ENCODE measurements at regions not wholly inside any gene's neighbourhood (a gene's known extent, or its start where the extent isn't known, plus 50 kb on each side); places are given as distances from the start of the nearest gene placed in this dataset.

DNA sequence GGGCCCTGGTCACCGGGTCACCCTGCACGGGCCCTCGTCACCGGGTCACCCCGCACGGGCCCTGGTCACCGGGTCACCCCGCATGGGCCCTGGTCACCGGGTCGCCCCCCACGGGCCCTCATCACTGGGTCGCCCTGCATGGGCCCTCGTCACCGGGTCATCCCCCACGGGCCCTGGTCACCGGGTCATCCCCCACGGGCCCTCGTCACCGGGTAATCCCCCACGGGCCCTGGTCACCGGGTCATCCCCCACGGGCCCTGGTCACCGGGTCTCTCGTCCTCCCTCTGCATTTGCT lies 77.6 kb downstream of the RIPK4 start:
- DNase-seq = no peak

DNA sequence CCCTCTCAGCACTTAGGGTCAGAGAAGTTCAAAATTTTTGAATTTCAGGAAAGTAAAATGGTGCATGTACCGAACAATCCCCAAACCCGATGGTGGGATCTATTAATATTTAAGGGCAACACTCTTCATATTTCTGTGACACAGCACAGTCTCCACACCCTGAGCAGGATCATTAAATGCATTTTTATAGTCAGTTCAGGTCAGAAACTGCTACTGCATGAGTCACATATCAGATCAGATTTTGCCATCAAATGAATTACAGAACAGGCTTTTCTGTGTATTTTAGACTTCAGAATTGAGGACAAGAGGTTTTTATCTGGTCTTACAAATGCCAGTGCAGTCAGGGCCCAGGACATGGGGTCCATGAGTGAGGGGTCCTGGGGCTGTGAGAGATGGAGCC lies 79.2 kb downstream of the RIPK4 start:
- no peak for DNase-seq

DNA sequence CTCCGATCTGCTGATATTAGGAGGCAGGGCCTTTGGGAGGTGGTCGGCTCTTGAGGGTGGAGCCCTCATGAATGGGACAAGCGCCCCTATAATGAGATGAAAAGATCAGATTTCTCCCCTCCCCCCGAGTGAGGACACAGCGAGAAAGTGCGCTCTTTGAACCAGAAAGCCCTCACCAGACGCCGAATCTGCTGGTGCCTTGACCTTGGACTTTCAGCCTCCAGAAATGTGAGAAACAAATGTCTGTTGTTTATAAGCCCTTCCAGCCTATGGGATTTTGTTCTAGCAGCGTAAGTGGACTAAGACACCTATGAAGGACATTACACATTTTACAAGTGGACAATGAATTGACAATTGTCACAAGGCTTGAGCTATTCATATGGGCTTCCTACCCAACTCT lies 80.2 kb downstream of the RIPK4 start:
- DNase-seq = no peak

DNA sequence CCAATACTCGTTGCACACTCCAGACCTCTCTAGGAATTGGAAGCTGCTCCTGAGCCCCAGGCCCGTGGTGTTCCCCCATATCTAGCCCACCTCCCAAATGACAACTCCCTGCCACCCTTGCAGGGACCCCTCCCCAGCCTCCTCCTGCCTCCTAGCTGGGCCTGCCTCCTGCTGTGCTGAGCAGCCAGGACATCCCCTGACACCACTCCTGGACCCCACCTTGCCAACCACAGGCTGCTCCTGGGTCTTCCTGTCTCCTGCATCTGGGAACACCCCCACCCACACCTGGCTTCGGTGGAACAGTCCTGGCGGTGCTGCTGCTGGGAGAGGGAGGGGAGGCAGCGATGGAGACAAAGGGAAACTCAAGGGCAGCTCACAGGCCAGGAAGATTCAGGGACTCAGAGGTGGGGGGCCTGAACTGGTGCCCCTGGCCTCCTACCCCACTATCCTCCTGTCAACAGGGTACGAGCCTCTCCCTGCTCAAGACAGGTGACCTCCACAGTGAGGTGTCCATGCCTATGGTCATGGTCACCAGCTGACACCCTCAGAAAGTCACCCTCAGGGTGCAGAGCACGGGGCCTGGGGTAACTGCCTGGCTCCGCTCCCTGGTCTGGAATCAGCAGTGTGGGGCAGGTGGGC lies 81.2 kb downstream of the RIPK4 start:
- no peak for DNase-seq

DNA sequence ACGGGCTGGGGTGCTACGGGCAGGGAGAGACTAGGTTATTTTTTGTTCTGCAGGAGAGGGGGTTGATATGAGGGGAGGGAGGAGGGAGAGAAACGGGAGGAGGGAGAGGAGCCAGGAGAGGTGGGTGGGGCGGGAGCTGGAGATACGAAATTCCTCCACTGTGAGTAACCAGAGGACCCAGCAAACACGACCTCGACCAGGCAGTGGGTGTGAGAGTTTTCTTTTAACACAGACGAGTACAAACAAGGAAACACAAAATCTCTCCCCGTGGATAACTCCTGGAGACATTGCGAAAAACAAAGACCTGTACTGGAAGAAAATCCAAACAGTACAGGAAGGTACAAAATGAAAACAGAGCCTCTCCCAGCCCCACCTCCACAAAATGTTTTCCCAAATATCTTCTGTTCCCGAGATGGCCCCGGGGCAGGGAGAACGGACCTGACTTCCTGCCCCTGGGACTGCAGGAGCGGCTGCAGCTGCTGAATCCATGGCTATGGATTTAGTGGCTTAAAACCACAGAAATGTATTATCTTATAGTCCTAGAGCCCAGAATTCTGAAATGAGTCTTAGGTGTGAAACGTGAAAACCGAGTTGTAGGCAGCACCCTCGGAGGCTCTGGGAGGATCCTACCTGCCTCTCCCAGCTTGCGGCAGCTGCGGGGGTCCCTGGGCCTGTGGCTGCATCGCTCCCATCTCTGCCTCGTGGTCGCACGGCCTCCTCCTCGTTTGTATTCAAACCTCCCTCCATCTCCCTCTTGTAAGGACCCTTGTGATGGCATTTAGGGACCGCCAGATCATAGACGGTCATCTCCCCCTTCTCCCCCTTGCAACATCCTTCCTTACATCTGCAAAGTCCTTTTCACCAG lies 82.2 kb downstream of the RIPK4 start:
- DNase-seq = no peak

DNA sequence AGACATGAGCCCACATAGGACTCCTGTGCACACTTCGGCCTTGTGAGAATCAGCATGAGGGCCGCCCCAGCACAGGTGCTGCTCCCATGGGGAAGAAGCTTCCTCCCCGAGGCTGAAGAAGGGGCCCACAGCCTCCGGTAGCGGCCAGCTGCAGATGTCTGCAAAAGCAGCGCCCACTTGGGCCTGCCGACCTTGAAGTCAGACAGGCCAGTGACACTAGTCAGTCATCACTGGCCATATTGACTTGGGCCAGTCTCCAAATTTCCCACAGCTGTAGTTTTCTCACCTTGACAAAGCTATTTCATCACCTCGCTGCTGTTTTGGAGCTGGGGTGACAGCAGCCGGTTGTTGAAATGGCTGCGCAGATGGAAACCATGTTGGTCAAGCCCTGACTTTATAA lies 83.0 kb downstream of the RIPK4 start:
- DNase-seq = no peak

DNA sequence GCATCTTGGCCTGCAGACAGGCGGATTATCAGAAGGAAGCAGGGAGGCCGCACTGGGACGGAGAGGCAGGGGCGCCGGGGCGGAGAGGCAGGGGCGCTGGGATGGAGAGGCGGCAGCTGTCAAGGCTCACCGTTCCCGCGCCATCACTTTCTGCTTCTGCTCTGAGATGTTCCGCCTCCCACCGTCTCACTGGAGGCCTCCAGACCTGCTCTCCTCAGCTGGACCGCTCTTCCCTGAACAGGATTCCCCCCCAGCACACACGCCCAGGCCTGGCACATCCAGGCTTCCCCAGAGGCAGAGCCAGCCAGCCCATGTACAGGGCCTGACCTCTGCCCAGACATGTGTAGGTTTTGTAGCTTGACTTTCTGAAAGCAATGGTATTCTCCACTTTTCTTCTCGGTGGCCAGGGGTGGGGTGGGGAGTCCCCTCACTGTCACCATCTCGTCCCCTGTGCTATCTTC lies 84.1 kb downstream of the RIPK4 start:
- no peak for DNase-seq

DNA sequence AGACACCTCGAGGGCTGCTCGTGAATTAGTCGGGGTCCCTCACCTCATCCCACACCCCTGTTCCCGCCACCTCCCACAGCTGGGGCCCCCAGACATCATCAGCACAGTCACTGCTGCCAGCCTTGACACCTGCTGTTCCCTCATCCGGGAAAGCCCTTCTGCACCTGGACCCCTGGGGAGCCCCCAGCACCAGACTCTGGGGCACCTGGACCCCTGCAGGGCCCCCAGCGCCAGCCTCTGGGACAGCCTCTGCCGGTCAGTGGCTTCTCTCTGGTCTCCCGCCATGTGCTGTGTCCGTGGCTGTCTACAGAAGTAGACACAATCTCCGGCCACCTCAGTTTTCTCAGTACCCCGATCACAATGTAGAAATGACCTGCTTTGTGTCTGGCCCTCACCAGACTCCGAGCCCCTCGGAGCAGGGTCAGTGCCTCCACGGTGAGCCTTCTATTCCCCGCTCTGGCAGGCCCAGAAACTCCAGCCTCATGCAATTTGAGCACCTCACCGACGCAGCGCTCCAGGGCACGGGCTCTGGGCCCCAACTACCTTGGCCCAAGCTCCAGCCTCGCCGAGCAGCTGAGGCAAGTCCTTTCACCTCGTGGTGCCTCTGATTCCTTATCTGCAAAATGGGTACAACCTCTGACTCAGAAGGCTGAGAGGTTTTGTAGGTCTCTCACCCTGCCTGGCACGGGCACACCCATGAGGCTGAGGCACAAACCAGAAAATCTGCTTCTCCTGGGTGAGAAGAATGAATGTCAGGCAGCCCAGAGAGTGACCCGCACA lies 84.7 kb downstream of the RIPK4 start:
- no peak for DNase-seq

DNA sequence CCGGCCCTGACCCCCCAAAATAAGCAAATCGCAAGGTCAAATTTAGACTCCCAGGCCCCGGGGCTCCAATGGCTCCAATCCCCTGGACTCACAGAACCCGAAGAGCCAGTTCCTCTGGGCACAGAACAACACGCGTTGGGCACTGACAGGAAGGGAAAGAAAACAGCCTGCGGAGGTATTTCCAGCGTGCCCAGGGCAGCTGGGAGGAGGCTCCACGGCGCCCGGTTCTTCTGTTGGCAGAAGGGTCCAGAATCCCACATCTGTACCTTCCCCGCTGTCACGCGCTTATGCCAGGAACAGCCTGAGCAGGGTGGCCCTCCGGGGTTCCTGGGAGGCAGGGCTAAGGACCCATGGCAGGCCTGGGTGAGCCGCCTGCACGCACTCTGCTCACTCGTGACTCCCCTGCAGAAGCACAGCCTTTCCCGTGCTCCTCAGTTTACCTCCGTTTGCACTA lies 85.5 kb downstream of the RIPK4 start:
- no peak for DNase-seq

DNA sequence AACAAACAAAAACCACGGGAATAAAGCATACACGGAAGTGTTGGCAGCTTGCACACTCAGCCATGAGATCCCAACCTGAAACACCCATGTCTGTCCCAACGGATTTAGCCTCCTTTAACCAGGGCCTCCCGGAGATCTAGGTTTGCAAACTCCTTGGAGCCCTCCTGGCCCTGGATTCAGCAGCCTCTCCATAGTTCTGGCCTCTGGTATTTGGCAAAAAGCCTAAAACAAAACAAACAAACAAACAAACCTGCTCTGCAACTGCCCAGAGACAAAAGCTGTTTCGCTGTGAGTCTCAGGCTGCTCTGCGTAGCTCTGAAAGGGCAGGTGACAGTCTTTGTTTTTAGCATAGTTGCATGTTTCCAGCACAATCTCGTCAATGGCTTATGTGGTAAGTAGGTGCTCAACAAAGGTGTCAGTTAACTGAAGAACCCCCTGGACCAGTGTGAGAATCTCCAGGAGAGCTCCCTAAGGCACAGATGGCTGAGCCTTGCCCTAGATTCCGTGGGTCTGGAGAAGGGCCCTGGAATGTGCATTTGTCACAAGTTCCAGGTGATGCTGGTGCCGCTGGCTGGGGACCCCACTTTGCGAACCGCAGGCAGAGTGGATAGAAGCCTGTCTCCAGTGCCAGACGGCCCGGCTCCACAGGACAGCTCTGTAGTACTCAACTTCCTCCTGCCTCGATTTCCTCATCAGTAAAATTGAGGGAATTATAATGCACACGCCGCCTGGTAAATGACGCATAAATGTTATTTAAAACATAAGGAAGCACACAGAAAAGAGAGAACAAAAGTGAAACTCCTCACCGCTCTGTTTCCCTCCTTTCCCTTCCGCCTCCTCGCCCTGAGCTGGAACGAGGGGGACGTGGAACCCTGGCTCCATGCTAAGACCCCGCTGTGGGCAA lies 86.2 kb downstream of the RIPK4 start:
- DNase-seq = no peak

DNA sequence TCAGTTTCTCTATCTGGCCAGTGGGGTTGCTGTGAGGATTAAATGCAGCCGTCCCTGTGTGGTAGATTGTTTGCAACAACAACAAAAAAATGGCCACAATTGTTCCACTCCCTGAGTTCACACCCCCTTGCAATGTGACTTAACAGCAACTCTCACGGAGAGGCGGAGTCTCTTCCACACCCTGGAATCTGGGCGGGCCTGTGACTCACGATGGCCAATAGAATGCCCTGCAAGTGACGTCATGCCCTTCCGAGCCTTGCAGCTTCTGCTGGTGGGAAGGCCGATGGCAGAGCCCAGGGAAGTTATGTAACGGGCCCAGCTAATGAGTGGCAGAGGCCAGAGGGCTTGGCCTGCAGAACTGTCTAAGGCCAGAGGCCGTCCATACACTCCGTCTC lies 87.9 kb downstream of the RIPK4 start:
- DNase-seq = peak in 1 of 2 experiments; percentile 65

DNA sequence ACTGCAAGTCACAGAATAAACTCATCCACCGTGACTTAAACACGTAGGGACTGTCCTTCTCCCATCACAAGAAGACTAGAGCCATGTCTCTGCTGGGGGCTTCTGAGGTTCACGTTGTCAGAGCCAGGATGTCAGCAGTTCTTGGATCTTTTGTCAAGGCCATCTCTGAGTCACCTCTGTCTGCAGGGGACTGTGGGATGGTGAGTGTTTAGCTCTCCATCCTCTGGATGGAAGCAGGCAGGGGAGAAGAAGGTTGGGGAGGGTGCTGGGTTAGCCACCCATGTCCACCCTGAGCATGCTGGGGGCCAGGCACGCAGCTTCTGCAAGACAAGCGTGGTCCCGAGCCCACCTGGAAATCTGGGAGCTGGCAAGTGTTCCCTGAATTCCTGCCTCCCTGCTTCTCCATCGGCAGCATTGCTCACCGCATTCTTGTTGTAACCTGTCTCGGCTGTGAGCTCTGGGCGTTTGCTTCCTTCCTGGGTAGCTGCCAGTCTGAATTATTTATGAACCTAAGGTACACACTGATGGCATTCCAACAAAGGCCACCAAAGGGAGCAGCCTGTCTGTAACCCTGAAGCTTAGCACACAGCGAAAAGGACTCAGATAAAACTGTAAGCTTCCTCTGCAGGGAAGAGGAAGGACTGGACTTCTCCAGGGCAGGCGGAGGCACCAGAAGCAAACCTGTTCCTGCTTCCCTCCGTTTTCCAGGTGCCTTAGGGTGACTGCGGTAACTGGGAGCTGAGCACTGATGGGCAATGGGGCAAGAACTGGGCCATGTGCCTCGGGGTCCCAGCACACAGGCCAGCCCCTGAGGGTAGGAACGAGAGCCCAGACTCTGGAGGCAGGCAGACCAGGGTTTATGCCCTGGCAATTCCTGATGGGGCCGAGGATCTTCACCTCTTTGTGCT lies 88.6 kb downstream of the RIPK4 start:
- no peak for DNase-seq

DNA sequence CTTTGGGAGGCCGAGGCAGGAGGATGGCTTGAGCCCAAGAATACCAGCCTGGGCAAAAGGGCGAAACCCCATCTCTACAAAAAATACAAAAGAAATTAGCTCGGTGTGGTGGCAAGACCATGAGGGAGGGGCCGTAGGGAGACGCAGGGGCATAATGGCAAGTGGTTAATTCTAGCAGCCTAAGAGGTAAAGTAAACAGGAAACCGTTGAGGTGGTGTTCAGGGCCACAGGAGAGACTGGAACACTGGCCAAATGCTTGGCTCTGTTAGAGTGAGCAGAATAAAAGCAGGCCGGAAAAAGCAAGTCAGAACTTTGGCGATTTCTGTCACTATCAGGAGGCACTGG lies 89.2 kb downstream of the RIPK4 start:
- DNase-seq = no peak

DNA sequence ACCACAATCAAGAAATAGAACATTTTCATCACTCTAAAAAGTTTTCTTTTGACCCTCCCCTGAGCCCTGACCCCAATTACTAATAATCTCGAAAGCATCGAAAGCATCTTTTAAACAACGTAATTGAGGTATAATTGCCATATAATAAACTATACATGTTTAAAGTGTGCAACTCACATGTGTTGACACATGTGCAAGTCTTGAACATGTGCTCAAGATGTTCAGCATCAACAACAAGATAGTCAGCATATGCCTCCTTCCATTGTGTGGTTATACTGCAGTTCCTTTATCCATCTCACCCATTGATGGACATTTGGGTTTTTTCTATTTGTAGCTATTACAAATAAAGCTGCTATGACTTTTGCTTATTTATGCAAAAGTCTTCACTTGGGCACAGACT lies 90.7 kb downstream of the RIPK4 start:
- DNase-seq = no peak

DNA sequence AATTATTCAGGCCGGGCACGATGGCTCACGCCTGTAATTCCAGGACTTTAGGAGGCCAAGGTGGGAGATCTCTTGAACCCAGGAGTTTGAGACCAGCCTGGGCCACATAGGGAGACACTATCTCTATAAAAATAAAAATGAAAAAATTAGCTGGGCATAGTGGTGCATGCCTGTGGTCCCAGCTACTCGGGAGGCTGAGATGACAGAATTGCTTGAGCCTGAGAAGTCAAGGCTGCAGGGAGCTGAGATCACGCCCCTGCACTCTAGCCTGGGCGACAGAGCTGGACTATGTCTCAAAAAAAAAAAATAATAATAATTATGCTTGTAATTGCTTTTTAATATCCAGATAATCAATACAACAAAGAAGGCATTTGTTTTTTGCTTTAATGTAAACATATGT lies 91.3 kb downstream of the RIPK4 start:
- no peak for DNase-seq

DNA sequence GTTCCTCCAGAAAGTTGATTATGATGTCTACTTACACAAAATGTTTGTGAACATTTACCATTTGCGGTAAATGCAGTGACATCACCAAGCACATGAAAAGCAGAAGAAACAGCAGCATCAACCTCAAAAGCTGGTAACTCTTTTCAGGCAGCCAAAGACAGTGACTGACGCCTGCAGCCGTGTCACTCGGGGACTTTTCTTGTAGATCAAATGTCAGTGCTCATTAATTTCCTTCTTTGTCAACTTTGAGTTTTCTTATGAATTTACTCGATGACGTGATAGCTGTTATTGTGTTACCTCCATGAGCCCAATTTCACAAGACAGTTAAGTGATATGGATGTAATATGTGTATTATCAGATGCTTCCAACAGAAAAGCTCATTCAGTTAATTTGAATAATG lies 92.5 kb downstream of the RIPK4 start:
- DNase-seq = no peak

DNA sequence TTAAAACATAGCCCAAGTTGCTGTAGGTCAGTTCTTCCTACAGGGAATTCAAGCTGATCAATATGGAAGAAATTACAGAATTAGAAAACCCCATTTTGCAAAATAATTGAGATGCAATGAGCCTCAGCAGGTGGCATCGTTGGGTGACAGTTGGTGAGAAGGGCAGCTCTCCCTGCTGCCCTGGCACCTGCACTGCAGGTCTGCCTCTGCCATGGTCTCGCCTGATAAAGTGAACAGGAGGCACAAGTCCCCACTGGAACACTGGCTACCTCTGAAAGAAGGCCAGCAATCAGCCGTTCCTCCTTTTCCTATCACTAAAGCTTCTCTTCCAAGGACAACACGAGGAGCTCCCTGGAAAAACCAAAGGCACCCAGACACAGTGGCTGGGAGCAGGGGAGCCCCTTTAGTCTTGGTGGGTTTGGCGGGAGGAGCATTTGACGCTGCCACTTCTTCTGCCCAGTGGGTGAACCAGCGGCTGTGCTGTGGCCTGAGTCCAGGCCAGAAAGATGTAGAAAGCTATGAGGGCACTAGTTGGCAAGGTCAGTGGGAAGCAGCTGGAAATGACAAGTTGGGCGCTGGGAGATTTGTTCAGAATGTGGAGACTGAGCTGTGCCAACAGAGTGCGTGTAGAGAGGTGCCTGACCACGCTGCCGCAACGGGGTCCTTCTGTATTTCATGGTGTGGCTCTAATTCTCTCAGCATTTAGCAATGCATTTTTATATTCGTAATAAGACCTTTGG lies 93.1 kb downstream of the RIPK4 start:
- DNase-seq = no peak

DNA sequence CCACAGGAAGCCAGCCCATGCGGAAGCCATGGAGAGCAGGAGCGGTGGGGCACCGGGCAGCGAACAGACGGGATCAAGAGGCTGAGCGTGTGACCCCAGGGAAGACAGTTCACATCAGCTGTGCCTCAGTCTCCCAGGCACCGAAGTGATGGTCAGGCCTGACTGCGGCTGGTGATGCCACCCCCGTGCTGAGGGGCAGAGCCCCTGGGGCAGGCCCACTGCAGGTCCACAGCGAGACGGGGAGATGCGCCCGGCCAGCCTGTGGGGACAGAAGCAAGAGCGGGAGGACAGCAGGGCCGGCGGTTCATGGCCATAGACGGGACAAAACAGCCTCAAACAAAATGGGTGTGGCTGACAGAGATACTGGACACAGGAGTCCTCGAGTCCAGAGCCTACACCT lies 93.8 kb downstream of the RIPK4 start:
- no peak for DNase-seq

DNA sequence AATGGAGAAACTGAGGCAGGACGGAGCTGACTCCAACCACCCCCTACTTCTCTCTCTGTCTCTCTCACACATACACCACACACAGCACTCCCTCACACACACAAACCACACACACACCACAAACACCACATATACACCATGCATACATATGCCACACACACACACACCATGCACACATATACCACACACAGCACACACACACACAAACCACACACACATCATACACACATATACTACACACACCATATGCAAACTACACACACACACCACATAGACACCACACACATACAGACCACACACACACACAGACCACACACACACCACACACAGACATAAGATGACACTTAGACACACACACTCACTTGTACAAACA lies 94.3 kb downstream of the RIPK4 start:
- no peak for DNase-seq

DNA sequence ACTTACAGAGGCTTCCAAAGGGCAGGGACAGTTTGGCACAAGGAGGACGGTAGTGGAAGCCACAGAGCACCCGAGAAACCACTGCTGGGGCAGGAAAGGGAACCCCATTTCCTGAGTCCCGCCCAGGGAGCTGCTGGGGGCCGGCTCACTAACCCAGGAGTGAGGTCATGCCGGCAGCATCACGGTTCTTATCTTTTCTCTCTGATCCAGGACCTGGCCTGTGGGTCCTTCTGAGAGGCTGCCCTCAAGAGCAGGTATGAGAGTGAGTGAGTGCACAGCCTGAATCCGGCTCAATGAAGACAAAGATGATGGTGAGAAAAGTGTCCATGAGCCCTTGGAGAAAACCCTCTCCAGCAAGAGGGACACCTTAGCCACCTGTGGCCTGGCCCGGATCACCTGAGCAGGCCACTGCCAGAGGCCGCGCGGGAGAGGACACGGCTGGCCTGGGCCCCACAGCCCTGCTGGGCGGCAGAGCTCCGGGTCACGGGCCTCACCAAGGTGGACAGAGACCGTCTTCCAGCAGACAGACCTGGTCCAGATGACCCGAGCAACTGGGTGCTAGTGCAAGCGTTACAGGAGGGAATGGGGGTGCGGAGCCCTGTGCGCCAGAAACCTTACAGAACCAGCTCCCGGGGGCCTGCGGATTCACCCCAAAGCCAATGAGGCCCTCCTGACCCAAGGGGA lies 94.9 kb downstream of the RIPK4 start:
- no peak for DNase-seq

Data from NCI-H446 (cell line).